Trophoblast cell (in vitro differentiated cells and primary cell): ENCODE measurements at regions not wholly inside any gene's neighbourhood (a gene's known extent, or its start where the extent isn't known, plus 50 kb on each side); places are given as distances from the start of the nearest gene placed in this dataset.

Source experiments
- DNase-seq, 2 donors: peaks; one replicate each; pipeline ENCODE4 v3.0.0-alpha.2; 2016
- H2AFZ ChIP-seq: 2 replicates; pipeline ENCODE4 v1.6.1; 2013; ENCODE audit warnings: low read length, moderate library complexity, mild to moderate bottlenecking; ENCODE audit not compliant: insufficient read depth, poor library complexity
- H2AK5ac ChIP-seq: 2 replicates; pipeline ENCODE4 v1.6.1; 2013; ENCODE audit warnings: mild to moderate bottlenecking, low read length
- H2BK120ac ChIP-seq: 2 replicates; pipeline ENCODE4 v1.6.1; 2013; ENCODE audit warnings: low read length, mild to moderate bottlenecking, moderate library complexity; ENCODE audit not compliant: insufficient read depth, poor library complexity
- H2BK12ac ChIP-seq: 2 replicates; pipeline ENCODE4 v1.6.1; 2013; ENCODE audit warnings: mild to moderate bottlenecking, low read length, moderate library complexity
- H2BK5ac ChIP-seq: 2 replicates; pipeline ENCODE4 v1.6.1; 2013; ENCODE audit warnings: low read length, low read depth, moderate library complexity, mild to moderate bottlenecking; ENCODE audit not compliant: poor library complexity
- H3K14ac ChIP-seq: 2 replicates; pipeline ENCODE4 v1.6.1; 2013; ENCODE audit warnings: mild to moderate bottlenecking, low read length
- H3K18ac ChIP-seq: 2 replicates; pipeline ENCODE4 v1.6.1; 2013; ENCODE audit warnings: mild to moderate bottlenecking, low read length
- H3K23ac ChIP-seq: 2 replicates; pipeline ENCODE4 v1.6.1; 2013; ENCODE audit warnings: low read length
- H3K27ac ChIP-seq: 2 replicates; pipeline ENCODE4 v1.5.1; 2013; ENCODE audit warnings: low read depth, mild to moderate bottlenecking, inconsistent platforms, low read length, moderate library complexity
- H3K27me3 ChIP-seq: 2 replicates; pipeline ENCODE4 v1.6.1; 2013; ENCODE audit warnings: inconsistent platforms, mild to moderate bottlenecking, low read length, moderate library complexity; ENCODE audit not compliant: insufficient read depth
- H3K36me3 ChIP-seq, 2 experiments: 1 replicate in 1 of 2; 2 replicates in 1 of 2; pipeline ENCODE4 v1.6.1; 2013; ENCODE audit warnings: low read length in 2 of 2, mild to moderate bottlenecking in 2 of 2, moderate library complexity in 1 of 2; ENCODE audit not compliant: insufficient read depth in 2 of 2, control insufficient read depth in 1 of 2
- H3K4ac ChIP-seq: 2 replicates; pipeline ENCODE4 v1.6.1; 2013; ENCODE audit warnings: low read depth, mild to moderate bottlenecking, low read length, moderate library complexity
- H3K4me1 ChIP-seq, 2 experiments: 1 replicate in 1 of 2; 2 replicates in 1 of 2; pipeline ENCODE4 v1.6.1; 2013; ENCODE audit warnings: low read length in 2 of 2, mild to moderate bottlenecking in 2 of 2, moderate library complexity in 1 of 2; ENCODE audit not compliant: insufficient read depth in 2 of 2, control insufficient read depth in 1 of 2
- H3K4me2 ChIP-seq: 2 replicates; pipeline ENCODE4 v1.6.1; 2013; ENCODE audit warnings: inconsistent platforms, mild to moderate bottlenecking, low read length, moderate library complexity
- H3K4me3 ChIP-seq: 2 replicates; pipeline ENCODE4 v1.5.1; 2013; ENCODE audit warnings: mild to moderate bottlenecking, low read depth, low read length, inconsistent platforms
- H3K79me1 ChIP-seq: one replicate; pipeline ENCODE4 v1.6.1; 2013; ENCODE audit warnings: low read length
- H3K79me2 ChIP-seq: 2 replicates; pipeline ENCODE4 v1.6.1; 2013; ENCODE audit warnings: low read length, mild to moderate bottlenecking; ENCODE audit not compliant: control insufficient read depth, insufficient read depth, poor library complexity
- H3K9ac ChIP-seq: 2 replicates; pipeline ENCODE4 v1.6.1; 2013; ENCODE audit warnings: mild to moderate bottlenecking, low read length
- H3K9me3 ChIP-seq: 2 replicates; pipeline ENCODE4 v1.6.1; 2013; ENCODE audit warnings: low read depth, mild to moderate bottlenecking, control low read depth, inconsistent platforms, low read length; ENCODE audit not compliant: insufficient read depth
- H4K12ac ChIP-seq: 2 replicates; pipeline ENCODE4 v1.6.1; 2013; ENCODE audit warnings: low read depth, mild to moderate bottlenecking, low read length, moderate library complexity
- H4K8ac ChIP-seq: 2 replicates; pipeline ENCODE4 v1.6.1; 2013; ENCODE audit warnings: low read depth, mild to moderate bottlenecking, low read length, moderate library complexity
- H4K91ac ChIP-seq: one replicate; pipeline ENCODE4 v1.6.1; 2013; ENCODE audit warnings: low read depth, mild to moderate bottlenecking, low read length, moderate library complexity
- WGBS: extraction: QIAGEN DNeasy Blood & Tissue Kit; methylation state at CpG from one replicate; pipeline ENCODE4 v1.1.7; 2013; ENCODE audit warnings: missing lambda C conversion rate; ENCODE audit not compliant: insufficient read length, insufficient coverage; ENCODE audit errors: extremely low coverage; 5-methylcytosine and 5-hydroxymethylcytosine counted together

GRCh38 chr6:85134172-85134571 is 315.7 kb upstream of the NT5E start:
- Histone ChIP-seq H4K91ac (no peak overlapping the region), H2BK12ac (no peak overlapping the region), H2AFZ (no peak overlapping the region), H3K23ac (no peak overlapping the region), H3K79me2 (no peaks in the 10 kb centered on the region), H3K27me3 (no peaks in the 10 kb centered on the region), H4K12ac (no peak overlapping the region), H3K4me2 (no peak overlapping the region), H3K4me1 (no peaks in the 10 kb centered on the region), H3K4ac (no peak overlapping the region), H3K36me3 (no peaks in the 10 kb centered on the region), H3K18ac (no peak overlapping the region), H3K9ac (no peak overlapping the region), H2BK5ac (no peak overlapping the region), H3K79me1 (no peaks in the 10 kb centered on the region), H3K9me3 (no peaks in the 10 kb centered on the region), H4K8ac (no peak overlapping the region), H3K14ac (no peak overlapping the region), H3K4me3 (no peak overlapping the region), H3K27ac (no peak overlapping the region), H2BK120ac (no peak overlapping the region), H2AK5ac (no peak overlapping the region)
- no CpG with 5 or more reads among the region's 5 CpGs for WGBS
- DNase-seq, result no peak

- WGBS, result no CpG with 5 or more reads among the region's 1 CpG
- no peak for DNase-seq
Measured at GRCh38 chr6:85132091-85132490, 317.8 kb upstream of the NT5E start.

DNA sequence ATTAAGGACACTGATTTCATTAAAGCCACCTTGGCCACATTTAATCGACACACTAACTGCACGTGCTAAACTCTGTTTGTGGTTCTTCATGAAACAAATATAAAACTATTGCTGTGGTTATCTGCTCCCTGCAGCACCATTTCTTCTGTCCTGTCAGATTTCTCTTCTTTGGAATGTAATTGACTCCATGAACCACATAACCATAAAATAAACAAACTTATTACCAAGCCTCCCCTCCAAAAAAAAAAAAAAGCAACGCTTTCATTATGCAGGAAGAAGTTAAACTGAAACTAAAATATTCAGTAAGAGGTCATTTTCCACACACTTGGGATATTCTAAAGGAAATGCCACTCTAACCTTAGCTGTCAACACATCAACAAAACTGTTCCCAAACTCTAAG is 319.1 kb upstream of the NT5E start:
- H4K8ac ChIP-seq, result no peak overlapping the region
- no peak overlapping the region for H2BK12ac ChIP-seq
- no peak overlapping the region for H3K14ac ChIP-seq
- DNase-seq, result no peak
- no peak overlapping the region for H2BK5ac ChIP-seq
- H3K27me3 ChIP-seq, result no peaks in the 10 kb centered on the region
- no peak overlapping the region for H3K4ac ChIP-seq
- no peak overlapping the region for H3K4me2 ChIP-seq
- no CpG with 5 or more reads among the region's 3 CpGs for WGBS
- no peak overlapping the region for H4K91ac ChIP-seq
- H2AK5ac ChIP-seq, result no peak overlapping the region
- no peak overlapping the region for H3K4me3 ChIP-seq
- no peak overlapping the region for H2BK120ac ChIP-seq
- no peaks in the 10 kb centered on the region for H3K79me1 ChIP-seq
- no peak overlapping the region for H3K23ac ChIP-seq
- no peaks in the 10 kb centered on the region for H3K9me3 ChIP-seq
- H3K27ac ChIP-seq, result no peak overlapping the region
- H3K9ac ChIP-seq, result no peak overlapping the region
- no peaks in the 10 kb centered on the region for H3K79me2 ChIP-seq
- H3K4me1 ChIP-seq, result no peaks in the 10 kb centered on the region
- no peak overlapping the region for H3K18ac ChIP-seq
- H3K36me3 ChIP-seq, result no peaks in the 10 kb centered on the region
- H2AFZ ChIP-seq, result no peak overlapping the region
- no peak overlapping the region for H4K12ac ChIP-seq

More at GRCh38 chr6:85132091-85132490, 317.8 kb upstream of the NT5E start:
- Histone ChIP-seq H3K79me2 (no peaks in the 10 kb centered on the region), H3K4me3 (no peak overlapping the region), H3K18ac (no peak overlapping the region), H3K36me3 (no peaks in the 10 kb centered on the region), H3K9ac (no peak overlapping the region), H3K27me3 (no peaks in the 10 kb centered on the region), H3K9me3 (no peaks in the 10 kb centered on the region), H3K14ac (no peak overlapping the region), H3K4me1 (no peaks in the 10 kb centered on the region), H2BK5ac (no peak overlapping the region), H2BK120ac (no peak overlapping the region), H2BK12ac (no peak overlapping the region), H4K8ac (no peak overlapping the region), H3K4ac (no peak overlapping the region), H2AK5ac (no peak overlapping the region), H2AFZ (no peak overlapping the region), H3K23ac (no peak overlapping the region), H3K27ac (no peak overlapping the region), H3K79me1 (no peaks in the 10 kb centered on the region), H3K4me2 (no peak overlapping the region), H4K12ac (no peak overlapping the region), H4K91ac (no peak overlapping the region)

DNA sequence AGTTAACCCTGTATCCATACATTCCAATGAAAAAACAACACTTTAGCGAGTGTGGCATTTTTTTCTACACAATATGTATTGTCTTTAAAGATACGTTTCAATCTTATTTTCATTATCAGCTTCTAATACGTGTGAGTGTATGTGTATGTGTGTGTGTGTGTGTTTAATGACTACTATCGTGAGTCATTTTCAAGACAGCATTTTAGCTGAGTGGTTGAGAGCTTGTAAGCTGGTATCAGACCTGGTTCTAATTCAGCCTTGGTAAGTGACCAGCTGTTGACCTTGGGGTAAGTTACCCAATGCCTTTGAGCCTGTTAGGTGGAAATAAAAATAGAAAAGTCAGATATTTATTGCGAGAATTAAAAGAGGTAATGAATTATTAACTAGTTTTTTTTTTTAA is 320.0 kb upstream of the NT5E start:
- Histone ChIP-seq H2BK5ac (no peak overlapping the region), H3K36me3 (no peaks in the 10 kb centered on the region), H3K9ac (no peak overlapping the region), H2AFZ (no peak overlapping the region), H3K18ac (no peak overlapping the region), H4K12ac (no peak overlapping the region), H3K4ac (no peak overlapping the region), H4K8ac (no peak overlapping the region), H3K4me3 (no peak overlapping the region), H3K79me2 (no peaks in the 10 kb centered on the region), H4K91ac (no peak overlapping the region), H2AK5ac (no peak overlapping the region), H3K4me1 (no peaks in the 10 kb centered on the region), H3K79me1 (no peaks in the 10 kb centered on the region), H3K14ac (no peak overlapping the region), H2BK120ac (no peak overlapping the region), H3K27me3 (no peaks in the 10 kb centered on the region), H3K27ac (no peak overlapping the region), H3K4me2 (no peak overlapping the region), H3K23ac (no peak overlapping the region), H3K9me3 (no peaks in the 10 kb centered on the region), H2BK12ac (no peak overlapping the region)
- WGBS, result 100% methylated on average over 1 of the region's 5 CpGs
- no peak for DNase-seq
